HEK293 (cell line): ENCODE measurements at regions not wholly inside any gene's neighbourhood (a gene's known extent, or its start where the extent isn't known, plus 50 kb on each side); places are given as distances from the start of the nearest gene placed in this dataset.

Source experiments
- BCL11A ChIP-seq: fragments of 450-650 bp; formaldehyde crosslinking; IDR thresholded peaks from 2 replicates; pipeline ENCODE4 v1.5.1; 2016; ENCODE audit warnings: low read depth, missing biosample characterization, missing genetic modification characterization
- KLF1 ChIP-seq: fragments of 450-650 bp; formaldehyde crosslinking; IDR thresholded peaks from 2 replicates; pipeline ENCODE4 v1.5.1; 2016; ENCODE audit warnings: missing biosample characterization, missing genetic modification characterization
- REPIN1 ChIP-seq: fragments of 450-650 bp; formaldehyde crosslinking; IDR thresholded peaks from 2 replicates; pipeline ENCODE4 v1.5.1; 2017; ENCODE audit warnings: missing biosample characterization, missing genetic modification characterization, low read depth
- SP2 ChIP-seq: fragments of 450-650 bp; formaldehyde crosslinking; IDR thresholded peaks from 2 replicates; pipeline ENCODE4 v1.5.1; 2016; ENCODE audit warnings: missing biosample characterization, missing genetic modification characterization
- WT1 ChIP-seq: fragments of 450-650 bp; formaldehyde crosslinking; IDR thresholded peaks from 2 replicates; pipeline ENCODE4 v1.5.1; 2016; ENCODE audit warnings: missing biosample characterization, missing genetic modification characterization
- ZBTB1 ChIP-seq: fragments of 450-650 bp; formaldehyde crosslinking; IDR thresholded peaks from 2 replicates; pipeline ENCODE4 v1.5.1; 2016; ENCODE audit warnings: missing biosample characterization, missing genetic modification characterization
- ZNF138 ChIP-seq: fragments of 450-650 bp; formaldehyde crosslinking; IDR thresholded peaks from 2 replicates; pipeline ENCODE4 v1.5.1; 2016; ENCODE audit warnings: missing biosample characterization, missing genetic modification characterization, borderline replicate concordance
- ZNF416 ChIP-seq: fragments of 450-650 bp; formaldehyde crosslinking; IDR thresholded peaks from 2 replicates; pipeline ENCODE4 v1.5.1; 2016; ENCODE audit warnings: missing biosample characterization, missing genetic modification characterization
- ZNF623 ChIP-seq: fragments of 450-650 bp; formaldehyde crosslinking; IDR thresholded peaks from 2 replicates; pipeline ENCODE4 v1.5.1; 2016; ENCODE audit warnings: missing biosample characterization, missing genetic modification characterization
- ZNF658 ChIP-seq: fragments of 450-650 bp; formaldehyde crosslinking; IDR thresholded peaks from 2 replicates; pipeline ENCODE4; 2016; ENCODE audit warnings: missing biosample characterization, missing genetic modification characterization
- TF ChIP-seq, protein P1 (sequence below): fragments of 450-650 bp; formaldehyde crosslinking; IDR thresholded peaks from 2 replicates; pipeline ENCODE4 v1.5.1; 2016; ENCODE audit warnings: missing biosample characterization, missing genetic modification characterization
- TF ChIP-seq, protein P2 (sequence below): fragments of 450-650 bp; formaldehyde crosslinking; IDR thresholded peaks from 2 replicates; pipeline ENCODE4 v1.5.1; 2016; ENCODE audit warnings: missing biosample characterization, missing genetic modification characterization
- TF ChIP-seq, protein P3 (sequence below): fragments of 450-650 bp; formaldehyde crosslinking; IDR thresholded peaks from 2 replicates; pipeline ENCODE4 v1.5.1; 2016; ENCODE audit warnings: missing biosample characterization, missing genetic modification characterization, low read depth

DNA sequence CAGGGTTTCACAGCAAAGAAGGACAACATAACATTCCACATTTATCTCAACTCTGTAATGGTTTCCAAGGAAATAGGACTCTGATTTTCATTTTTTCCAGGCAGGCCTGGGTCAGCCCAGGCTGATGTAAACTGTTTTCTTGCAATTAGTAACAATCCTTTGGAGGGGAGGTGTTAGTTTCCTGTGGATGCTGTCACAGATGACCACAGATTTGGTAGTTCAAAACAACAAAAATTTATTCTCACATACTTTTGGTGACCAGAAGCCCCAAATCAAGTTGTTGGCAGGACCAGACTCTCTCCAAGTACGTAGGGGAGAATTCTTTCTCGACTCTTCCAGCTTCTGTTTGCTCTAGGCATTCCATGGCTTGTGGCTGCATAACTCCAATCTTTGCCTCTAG is 88.0 kb downstream of the EDEM1 start:
- TF ChIP-seq, protein P1, sequence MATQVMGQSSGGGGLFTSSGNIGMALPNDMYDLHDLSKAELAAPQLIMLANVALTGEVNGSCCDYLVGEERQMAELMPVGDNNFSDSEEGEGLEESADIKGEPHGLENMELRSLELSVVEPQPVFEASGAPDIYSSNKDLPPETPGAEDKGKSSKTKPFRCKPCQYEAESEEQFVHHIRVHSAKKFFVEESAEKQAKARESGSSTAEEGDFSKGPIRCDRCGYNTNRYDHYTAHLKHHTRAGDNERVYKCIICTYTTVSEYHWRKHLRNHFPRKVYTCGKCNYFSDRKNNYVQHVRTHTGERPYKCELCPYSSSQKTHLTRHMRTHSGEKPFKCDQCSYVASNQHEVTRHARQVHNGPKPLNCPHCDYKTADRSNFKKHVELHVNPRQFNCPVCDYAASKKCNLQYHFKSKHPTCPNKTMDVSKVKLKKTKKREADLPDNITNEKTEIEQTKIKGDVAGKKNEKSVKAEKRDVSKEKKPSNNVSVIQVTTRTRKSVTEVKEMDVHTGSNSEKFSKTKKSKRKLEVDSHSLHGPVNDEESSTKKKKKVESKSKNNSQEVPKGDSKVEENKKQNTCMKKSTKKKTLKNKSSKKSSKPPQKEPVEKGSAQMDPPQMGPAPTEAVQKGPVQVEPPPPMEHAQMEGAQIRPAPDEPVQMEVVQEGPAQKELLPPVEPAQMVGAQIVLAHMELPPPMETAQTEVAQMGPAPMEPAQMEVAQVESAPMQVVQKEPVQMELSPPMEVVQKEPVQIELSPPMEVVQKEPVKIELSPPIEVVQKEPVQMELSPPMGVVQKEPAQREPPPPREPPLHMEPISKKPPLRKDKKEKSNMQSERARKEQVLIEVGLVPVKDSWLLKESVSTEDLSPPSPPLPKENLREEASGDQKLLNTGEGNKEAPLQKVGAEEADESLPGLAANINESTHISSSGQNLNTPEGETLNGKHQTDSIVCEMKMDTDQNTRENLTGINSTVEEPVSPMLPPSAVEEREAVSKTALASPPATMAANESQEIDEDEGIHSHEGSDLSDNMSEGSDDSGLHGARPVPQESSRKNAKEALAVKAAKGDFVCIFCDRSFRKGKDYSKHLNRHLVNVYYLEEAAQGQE (tag by site-specific recombination), result no peak
- no peak for TF ChIP-seq WT1 (tag by site-specific recombination)
- TF ChIP-seq, protein P2, sequence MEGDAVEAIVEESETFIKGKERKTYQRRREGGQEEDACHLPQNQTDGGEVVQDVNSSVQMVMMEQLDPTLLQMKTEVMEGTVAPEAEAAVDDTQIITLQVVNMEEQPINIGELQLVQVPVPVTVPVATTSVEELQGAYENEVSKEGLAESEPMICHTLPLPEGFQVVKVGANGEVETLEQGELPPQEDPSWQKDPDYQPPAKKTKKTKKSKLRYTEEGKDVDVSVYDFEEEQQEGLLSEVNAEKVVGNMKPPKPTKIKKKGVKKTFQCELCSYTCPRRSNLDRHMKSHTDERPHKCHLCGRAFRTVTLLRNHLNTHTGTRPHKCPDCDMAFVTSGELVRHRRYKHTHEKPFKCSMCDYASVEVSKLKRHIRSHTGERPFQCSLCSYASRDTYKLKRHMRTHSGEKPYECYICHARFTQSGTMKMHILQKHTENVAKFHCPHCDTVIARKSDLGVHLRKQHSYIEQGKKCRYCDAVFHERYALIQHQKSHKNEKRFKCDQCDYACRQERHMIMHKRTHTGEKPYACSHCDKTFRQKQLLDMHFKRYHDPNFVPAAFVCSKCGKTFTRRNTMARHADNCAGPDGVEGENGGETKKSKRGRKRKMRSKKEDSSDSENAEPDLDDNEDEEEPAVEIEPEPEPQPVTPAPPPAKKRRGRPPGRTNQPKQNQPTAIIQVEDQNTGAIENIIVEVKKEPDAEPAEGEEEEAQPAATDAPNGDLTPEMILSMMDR (tag by site-specific recombination), result no peak
- no peak for TF ChIP-seq KLF1 (tag by site-specific recombination)
- no peak for TF ChIP-seq ZBTB1 (tag by site-specific recombination)
- no peak for TF ChIP-seq SP2 (tag by site-specific recombination)
- no peak for TF ChIP-seq REPIN1 (tag by site-specific recombination)
- TF ChIP-seq, protein P3, sequence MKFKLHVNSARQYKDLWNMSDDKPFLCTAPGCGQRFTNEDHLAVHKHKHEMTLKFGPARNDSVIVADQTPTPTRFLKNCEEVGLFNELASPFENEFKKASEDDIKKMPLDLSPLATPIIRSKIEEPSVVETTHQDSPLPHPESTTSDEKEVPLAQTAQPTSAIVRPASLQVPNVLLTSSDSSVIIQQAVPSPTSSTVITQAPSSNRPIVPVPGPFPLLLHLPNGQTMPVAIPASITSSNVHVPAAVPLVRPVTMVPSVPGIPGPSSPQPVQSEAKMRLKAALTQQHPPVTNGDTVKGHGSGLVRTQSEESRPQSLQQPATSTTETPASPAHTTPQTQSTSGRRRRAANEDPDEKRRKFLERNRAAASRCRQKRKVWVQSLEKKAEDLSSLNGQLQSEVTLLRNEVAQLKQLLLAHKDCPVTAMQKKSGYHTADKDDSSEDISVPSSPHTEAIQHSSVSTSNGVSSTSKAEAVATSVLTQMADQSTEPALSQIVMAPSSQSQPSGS (tag by site-specific recombination), result no peak
- TF ChIP-seq ZNF138, result no peak
- TF ChIP-seq ZNF658 (tag by site-specific recombination), result no peak
- no peak for TF ChIP-seq ZNF623 (tag by site-specific recombination)
- TF ChIP-seq ZNF416 (tag by site-specific recombination), result no peak
- no peak for TF ChIP-seq BCL11A (tag by site-specific recombination)
